T-cell (primary cell): ENCODE measurements at regions not wholly inside any gene's neighbourhood (a gene's known extent, or its start where the extent isn't known, plus 50 kb on each side); places are given as distances from the start of the nearest gene placed in this dataset.

Experiments
- ATAC-seq, 4 experiments: fragments of 200-7000 bp in 3 of 4; fragments of 150-1000 bp in 1 of 4; cut with Tn5 transposase; replicated peaks in 1 of 4; 1 replicate in 3 of 4; 2 replicates in 1 of 4; pipeline ENCODE4 v1.10.0; 2021; ENCODE audit warnings: moderate library complexity in 3 of 4, mild to moderate bottlenecking in 2 of 4, moderate number of reproducible peaks in 1 of 4
- CTCF ChIA-PET, 2 donors: fragments of 300-600 bp; sonication (Branson Sonifier 250); formaldehyde crosslinking; loops; one replicate each; lab custom pipeline; 2022; ENCODE audit warnings: antibody characterized with exemption in 2 of 2; lab: Charles Lee
- POLR2A ChIA-PET, 2 donors: fragments of 300-600 bp; sonication (Branson Sonifier 250); formaldehyde crosslinking; loops; one replicate each; lab custom pipeline; 2022; ENCODE audit warnings: antibody characterized with exemption in 2 of 2; lab: Charles Lee
- DNase-seq, 35 experiments: peaks; one replicate each; pipeline versions ENCODE4 v3.0.0 to v3.0.0-alpha.2; 2013 to 2023
- H3K27ac ChIP-seq: one replicate; pipeline ENCODE4 v1.5.1; 2013; ENCODE audit warnings: low read length
- H3K27me3 ChIP-seq, 2 experiments: replicated peaks in 1 of 2; 1 replicate in 1 of 2; 2 replicates in 1 of 2; pipeline versions ENCODE4 v1.6.1 to v1.7.0; 2013; ENCODE audit warnings: low read length in 1 of 2, mixed read lengths in 1 of 2; ENCODE audit not compliant: control insufficient read depth in 2 of 2, insufficient read depth in 2 of 2; ENCODE audit errors: extremely low read depth in 1 of 2
- H3K36me3 ChIP-seq, 2 donors: 1 replicate in 1 of 2; 2 replicates in 1 of 2; pipeline versions ENCODE4 v1.6.1 to v1.7.0; 2013; ENCODE audit warnings: low read length in 1 of 2; ENCODE audit not compliant: control insufficient read depth in 2 of 2, insufficient read depth in 1 of 2; ENCODE audit errors: extremely low read depth in 1 of 2
- H3K4me1 ChIP-seq, 2 experiments: 1 replicate in 1 of 2; 2 replicates in 1 of 2; pipeline versions ENCODE4 v1.6.1 to v1.7.0; 2013; ENCODE audit warnings: low read length in 2 of 2, mixed read lengths in 1 of 2; ENCODE audit not compliant: insufficient read depth in 2 of 2, control insufficient read depth in 1 of 2; ENCODE audit errors: extremely low read depth in 1 of 2
- H3K4me3 ChIP-seq, 2 donors: 1 replicate in 1 of 2; 2 replicates in 1 of 2; pipeline versions ENCODE4 v1.5.1 to v1.7.0; 2013; ENCODE audit warnings: mild to moderate bottlenecking in 2 of 2, low read length in 1 of 2, moderate library complexity in 1 of 2; ENCODE audit not compliant: control insufficient read depth in 1 of 2; ENCODE audit errors: extremely low read depth in 1 of 2
- H3K9me3 ChIP-seq: 2 replicates; pipeline ENCODE4 v1.7.0; 2013
- H3K27ac Mint-ChIP-seq, 2 donors: one replicate each; pipeline ENCODE4 v1.8.0; 2020 to 2021; ENCODE audit warnings: mild to moderate bottlenecking in 2 of 2, mixed read lengths in 2 of 2
- H3K27me3 Mint-ChIP-seq, 2 donors: one replicate each; pipeline ENCODE4 v1.8.0; 2021 to 2022; ENCODE audit warnings: mixed read lengths in 2 of 2
- H3K36me3 Mint-ChIP-seq: one replicate; pipeline ENCODE4 v1.8.0; 2021; ENCODE audit warnings: mixed read lengths
- H3K4me1 Mint-ChIP-seq, 3 donors: one replicate each; pipeline ENCODE4 v1.8.0; 2020 to 2022; ENCODE audit warnings: mixed read lengths in 3 of 3, mild to moderate bottlenecking in 1 of 3
- H3K4me3 Mint-ChIP-seq, 3 donors: one replicate each; pipeline ENCODE4 v1.8.0; 2020 to 2022; ENCODE audit warnings: mild to moderate bottlenecking in 3 of 3, mixed read lengths in 3 of 3, moderate library complexity in 3 of 3
- H3K9me3 Mint-ChIP-seq, 3 donors: one replicate each; pipeline ENCODE4 v1.8.0; 2020 to 2022; ENCODE audit warnings: mixed read lengths in 3 of 3
- WGBS: methylation state at CpG from one replicate; pipeline ENCODE4 v1.1.5; 2013; ENCODE audit warnings: missing lambda C conversion rate; ENCODE audit not compliant: insufficient coverage; 5-methylcytosine and 5-hydroxymethylcytosine counted together

DNA sequence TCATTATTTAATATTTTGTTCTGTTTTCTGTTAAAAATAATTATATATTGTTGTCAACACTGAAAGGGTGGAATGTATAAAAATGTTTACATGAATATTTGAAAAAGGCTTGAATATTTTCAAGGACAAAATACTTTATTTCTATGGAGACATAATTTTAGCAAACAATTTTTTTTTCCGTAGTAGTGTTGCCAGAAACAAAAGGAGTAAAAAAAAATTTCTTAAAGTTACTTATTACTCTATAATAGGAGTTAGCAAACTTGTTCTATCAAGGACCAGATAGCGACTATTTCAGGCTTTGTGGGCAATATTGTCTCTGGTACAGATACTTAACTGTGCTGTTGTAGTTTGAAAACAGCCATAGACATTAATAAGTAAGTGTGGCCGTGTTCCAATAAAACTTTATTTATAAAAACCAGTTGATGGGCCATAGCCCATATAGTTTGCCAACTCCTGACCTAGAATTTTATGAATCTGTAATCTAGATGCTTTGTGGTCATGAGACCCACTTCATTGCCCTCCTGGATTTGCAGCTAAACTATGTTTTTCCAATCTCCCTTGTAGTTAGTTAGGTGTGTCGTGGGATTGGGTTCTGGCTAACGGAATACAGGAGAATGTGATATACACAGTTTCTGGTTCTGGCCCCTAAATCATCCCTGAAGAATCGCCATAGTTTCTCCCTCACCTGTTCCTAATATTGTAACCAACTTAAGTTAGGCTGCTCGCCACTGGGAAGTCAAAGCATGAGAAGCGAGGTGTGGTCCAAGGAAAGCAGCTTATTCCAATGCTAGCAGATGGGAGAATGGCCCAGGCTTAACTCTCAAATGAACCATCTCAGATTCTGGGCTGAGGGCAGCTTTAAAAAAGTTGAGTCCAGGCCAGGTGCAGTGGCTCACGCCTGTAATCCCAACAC, 153.6 kb downstream of the ABCA8 start:
- peaks cover 9 to 10% of the 10 kb centered on the region in 2 donors for H3K27me3 Mint-ChIP-seq
- no peaks in the 10 kb centered on the region for H3K4me1 Mint-ChIP-seq
- ChIA-PET POLR2A (no interaction called here), CTCF (no interaction called here)
- Histone ChIP-seq H3K27ac (no peak overlapping the region), H3K9me3 (no peaks in the 10 kb centered on the region), H3K27me3 (peaks cover 0 to 2% of the 10 kb centered on the region in 2 experiments), H3K4me1 (no peaks in the 10 kb centered on the region), H3K4me3 (no peak overlapping the region), H3K36me3 (no peaks in the 10 kb centered on the region)
- no peaks in the 10 kb centered on the region for H3K9me3 Mint-ChIP-seq
- H3K36me3 Mint-ChIP-seq, result no peaks in the 10 kb centered on the region
- WGBS, result 75% methylated on average over 1 of the region's 9 CpGs
- no peak overlapping the region for H3K4me3 Mint-ChIP-seq
- H3K27ac Mint-ChIP-seq, result no peak overlapping the region
- ATAC-seq (no peak), DNase-seq (no peak)

DNA sequence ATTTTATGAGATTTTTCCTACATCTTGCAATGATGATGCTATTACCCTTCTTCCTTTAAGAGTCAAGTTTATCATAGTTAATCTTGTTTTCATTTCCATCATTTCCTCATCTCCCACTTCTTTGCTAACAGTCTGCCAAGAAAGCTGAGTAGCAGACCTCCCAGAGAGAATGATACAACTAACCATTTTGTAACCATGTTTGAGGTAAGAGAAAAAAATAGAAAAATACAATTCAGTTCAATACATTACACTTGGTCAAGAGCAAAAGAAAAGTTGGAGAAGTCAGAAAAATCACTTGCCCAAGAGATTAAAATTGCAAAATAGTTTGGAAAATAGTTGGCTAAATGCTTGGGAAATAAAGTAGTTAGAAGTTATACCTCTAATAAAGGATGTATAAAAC, 154.4 kb downstream of the ABCA8 start:
- no peaks in the 10 kb centered on the region for H3K9me3 Mint-ChIP-seq
- no peak overlapping the region for H3K27ac Mint-ChIP-seq
- H3K27ac ChIP-seq, result no peak overlapping the region
- ATAC-seq (no peak), DNase-seq (no peak)
- peaks cover 0 to 2% of the 10 kb centered on the region in 2 experiments for H3K27me3 ChIP-seq
- H3K27me3 Mint-ChIP-seq, result peaks cover 9 to 10% of the 10 kb centered on the region in 2 donors
- CTCF ChIA-PET, result no interaction called here
- H3K36me3 Mint-ChIP-seq, result no peaks in the 10 kb centered on the region
- H3K36me3 ChIP-seq, result no peaks in the 10 kb centered on the region
- H3K4me1 ChIP-seq, result no peaks in the 10 kb centered on the region
- POLR2A ChIA-PET, result no interaction called here
- H3K9me3 ChIP-seq, result no peaks in the 10 kb centered on the region
- peaks cover 0 to 5% (median 0%) of the 10 kb centered on the region in 3 donors for H3K4me1 Mint-ChIP-seq
- no peak overlapping the region for H3K4me3 ChIP-seq
- H3K4me3 Mint-ChIP-seq, result no peak overlapping the region

DNA sequence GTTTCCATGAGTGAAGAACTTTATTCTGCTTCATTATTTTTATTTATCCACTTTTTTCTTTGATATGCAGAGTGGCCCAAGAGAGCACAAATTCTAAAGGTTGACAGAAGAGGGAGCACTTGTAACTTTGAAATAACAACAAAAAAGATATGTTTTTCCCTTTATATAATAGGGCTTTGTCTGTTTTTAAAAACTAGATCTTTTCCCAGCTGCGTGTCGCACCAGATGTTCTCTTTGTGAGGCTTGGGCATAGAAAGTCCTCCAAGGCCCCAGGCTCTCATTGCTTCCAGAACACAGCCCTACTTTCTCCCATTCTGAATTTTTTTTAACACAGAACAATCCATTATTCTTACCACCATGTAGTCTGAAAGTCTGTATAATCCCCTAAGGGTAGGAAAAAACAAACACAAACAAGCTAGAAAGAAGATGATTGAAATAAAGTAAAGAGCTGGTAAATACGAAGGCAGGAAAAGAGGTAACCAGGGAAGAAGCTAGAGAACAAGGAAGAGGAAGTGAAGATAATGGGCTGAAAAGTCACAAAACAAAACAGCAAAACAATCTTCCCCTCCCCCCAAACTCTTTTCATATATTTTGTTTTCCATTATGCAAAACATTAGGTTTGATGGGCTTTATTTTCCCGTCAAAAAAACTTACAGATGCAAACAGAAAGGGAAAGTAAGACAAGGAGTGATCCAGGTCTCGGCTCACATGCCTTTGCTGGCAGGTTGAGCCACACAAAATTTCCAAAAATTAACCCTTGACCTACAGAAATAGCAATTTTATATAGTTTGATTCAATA, 160.4 kb downstream of the ABCA8 start:
- peaks cover 8 to 14% (median 9%) of the 10 kb centered on the region in 3 donors for H3K4me1 Mint-ChIP-seq
- peak overlapping the region in 2 of 3 donors; percentile 14 to 53 for H3K4me3 Mint-ChIP-seq
- Histone ChIP-seq H3K27me3 (peaks cover 0 to 7% of the 10 kb centered on the region in 2 experiments), H3K36me3 (no peaks in the 10 kb centered on the region), H3K4me3 (peak overlapping the region in 1 of 2 donors; percentile 5), H3K27ac (no peak overlapping the region), H3K4me1 (no peaks in the 10 kb centered on the region), H3K9me3 (no peaks in the 10 kb centered on the region)
- peaks cover 9 to 19% of the 10 kb centered on the region in 2 donors for H3K27me3 Mint-ChIP-seq
- H3K27ac Mint-ChIP-seq, result peak overlapping the region; percentile 3 to 17
- H3K36me3 Mint-ChIP-seq, result no peaks in the 10 kb centered on the region
- DNase-seq (no peak), ATAC-seq (no peak)
- no peaks in the 10 kb centered on the region for H3K9me3 Mint-ChIP-seq
- ChIA-PET CTCF (no interaction called here), POLR2A (no interaction called here)
- 7% methylated on average over 3 of the region's 5 CpGs for WGBS

GRCh38 chr17:68792873-68793272, 162.3 kb downstream of the ABCA8 start:
- Mint-ChIP-seq H3K4me3 (no peak overlapping the region), H3K9me3 (no peaks in the 10 kb centered on the region), H3K27me3 (peaks cover 9 to 26% of the 10 kb centered on the region in 2 donors), H3K27ac (no peak overlapping the region), H3K36me3 (no peaks in the 10 kb centered on the region), H3K4me1 (peaks cover 8 to 14% (median 9%) of the 10 kb centered on the region in 3 donors)
- peaks cover 0 to 7% of the 10 kb centered on the region in 2 experiments for H3K27me3 ChIP-seq
- DNase-seq (no peak), ATAC-seq (no peak)
- WGBS, result 67% methylated on average over 1 of the region's 2 CpGs
- ChIA-PET POLR2A (no interaction called here), CTCF (no interaction called here)
- H3K4me1 ChIP-seq, result no peaks in the 10 kb centered on the region
- no peak overlapping the region for H3K27ac ChIP-seq
- no peaks in the 10 kb centered on the region for H3K9me3 ChIP-seq
- H3K4me3 ChIP-seq, result no peak overlapping the region
- H3K36me3 ChIP-seq, result no peaks in the 10 kb centered on the region

GRCh38 chr17:68792042-68792685, 163.0 kb downstream of the ABCA8 start:
- WGBS, result no CpG with 5 or more reads among the region's 3 CpGs

GRCh38 chr17:68790931-68791330, 164.3 kb downstream of the ABCA8 start:
- Histone ChIP-seq H3K36me3 (no peaks in the 10 kb centered on the region), H3K4me1 (no peaks in the 10 kb centered on the region), H3K9me3 (no peaks in the 10 kb centered on the region), H3K4me3 (no peak overlapping the region), H3K27me3 (peaks cover 0 to 7% of the 10 kb centered on the region in 2 experiments), H3K27ac (no peak overlapping the region)
- Mint-ChIP-seq H3K4me1 (peaks cover 8 to 11% (median 9%) of the 10 kb centered on the region in 3 donors), H3K36me3 (no peaks in the 10 kb centered on the region), H3K4me3 (no peak overlapping the region), H3K27me3 (peaks cover 15 to 27% of the 10 kb centered on the region in 2 donors), H3K27ac (no peak overlapping the region), H3K9me3 (no peaks in the 10 kb centered on the region)
- WGBS, result 90% methylated on average over 3 of the region's 6 CpGs
- DNase-seq (no peak), ATAC-seq (no peak)
- POLR2A ChIA-PET, result no interaction called here
- CTCF ChIA-PET, result no interaction called here

More at GRCh38 chr17:68792042-68792685, 163.0 kb downstream of the ABCA8 start:
- H3K27ac Mint-ChIP-seq, result no peak overlapping the region
- H3K27me3 ChIP-seq, result peaks cover 0 to 7% of the 10 kb centered on the region in 2 experiments
- H3K27me3 Mint-ChIP-seq, result peaks cover 10 to 24% of the 10 kb centered on the region in 2 donors
- no peaks in the 10 kb centered on the region for H3K9me3 Mint-ChIP-seq
- H3K4me1 ChIP-seq, result no peaks in the 10 kb centered on the region
- CTCF ChIA-PET, result no interaction called here
- H3K4me1 Mint-ChIP-seq, result peaks cover 8 to 14% (median 9%) of the 10 kb centered on the region in 3 donors
- H3K36me3 Mint-ChIP-seq, result no peaks in the 10 kb centered on the region
- no peak overlapping the region for H3K27ac ChIP-seq
- no peak overlapping the region for H3K4me3 ChIP-seq
- no peaks in the 10 kb centered on the region for H3K36me3 ChIP-seq
- ATAC-seq, result no peak
- no peak overlapping the region for H3K4me3 Mint-ChIP-seq
- POLR2A ChIA-PET, result no interaction called here
- H3K9me3 ChIP-seq, result no peaks in the 10 kb centered on the region
- no peak for DNase-seq
